Loucy (cell line): ENCODE measurements at regions not wholly inside any gene's neighbourhood (a gene's known extent, or its start where the extent isn't known, plus 50 kb on each side); places are given as distances from the start of the nearest gene placed in this dataset.

Experiments used
- H2AFZ ChIP-seq: fragments of 200-600 bp; sonication (generic); 2 replicates; pipeline ENCODE4 v1.6.0; 2016; ENCODE audit warnings: antibody characterized with exemption, mild to moderate bottlenecking, low read length, moderate library complexity
- H3F3A ChIP-seq: fragments of 200-600 bp; 2 replicates; pipeline ENCODE4 v1.6.0; 2016; ENCODE audit warnings: antibody characterized with exemption, low read depth, mild to moderate bottlenecking
- H3K27me3 ChIP-seq: fragments of 200-600 bp; sonication (generic); 2 replicates; pipeline ENCODE4 v1.6.1; 2014; ENCODE audit warnings: low read length, mild to moderate bottlenecking; ENCODE audit not compliant: insufficient read depth, poor library complexity, severe bottlenecking
- H3K36me3 ChIP-seq: fragments of 200-600 bp; sonication (generic); 2 replicates; pipeline ENCODE4 v1.6.1; 2016; ENCODE audit warnings: low read length; ENCODE audit not compliant: insufficient read depth
- H3K4me1 ChIP-seq: fragments of 200-600 bp; sonication (generic); 2 replicates; pipeline ENCODE4 v1.5.1; 2014; ENCODE audit warnings: low read length, mild to moderate bottlenecking; ENCODE audit not compliant: insufficient read depth, poor library complexity, severe bottlenecking
- H3K4me2 ChIP-seq: fragments of 200-600 bp; sonication (generic); 2 replicates; pipeline ENCODE4 v1.6.0; 2014; ENCODE audit warnings: antibody characterized with exemption, low read length, low read depth, mild to moderate bottlenecking; ENCODE audit not compliant: poor library complexity, severe bottlenecking
- H3K4me3 ChIP-seq: fragments of 200-600 bp; sonication (generic); 2 replicates; pipeline ENCODE4 v1.5.1; 2014; ENCODE audit warnings: low read length, mild to moderate bottlenecking, mixed read lengths; ENCODE audit not compliant: poor library complexity, severe bottlenecking
- H3K79me2 ChIP-seq: fragments of 200-600 bp; sonication (generic); 2 replicates; pipeline ENCODE4 v1.6.1; 2014; ENCODE audit warnings: low read length; ENCODE audit not compliant: insufficient read depth
- H3K9ac ChIP-seq: fragments of 200-600 bp; sonication (generic); 2 replicates; pipeline ENCODE4 v1.6.0; 2014; ENCODE audit warnings: mild to moderate bottlenecking, low read depth, low read length, moderate library complexity; ENCODE audit not compliant: poor library complexity, severe bottlenecking
- H3K9me2 ChIP-seq: fragments of 200-600 bp; sonication (generic); replicated peaks from 2 replicates; pipeline ENCODE4 v1.6.1; 2016; ENCODE audit warnings: low read depth, low read length, mixed read lengths
- H3K9me3 ChIP-seq: fragments of 200-600 bp; sonication (generic); 2 replicates; pipeline ENCODE4 v1.6.1; 2014; ENCODE audit warnings: mild to moderate bottlenecking, antibody characterized with exemption, low read length, low read depth; ENCODE audit not compliant: insufficient read depth
- H4K20me1 ChIP-seq: fragments of 200-600 bp; sonication (generic); 2 replicates; pipeline ENCODE4 v1.6.0; 2014; ENCODE audit warnings: antibody characterized with exemption, low read length, mild to moderate bottlenecking; ENCODE audit not compliant: insufficient read depth, poor library complexity, severe bottlenecking
- EZH2phosphoT487 ChIP-seq: fragments of 200-600 bp; IDR thresholded peaks from 2 replicates; pipeline ENCODE4 v1.6.1; 2018; ENCODE audit warnings: antibody characterized with exemption, mild to moderate bottlenecking, moderate library complexity, borderline replicate concordance
- TF ChIP-seq, protein P1 (sequence below): fragments of 200-600 bp; sonication (generic); conservative IDR thresholded peaks from 2 replicates; pipeline ENCODE4 v1.5.1; 2014; ENCODE audit warnings: mild to moderate bottlenecking, antibody characterized with exemption, low read length

DNA sequence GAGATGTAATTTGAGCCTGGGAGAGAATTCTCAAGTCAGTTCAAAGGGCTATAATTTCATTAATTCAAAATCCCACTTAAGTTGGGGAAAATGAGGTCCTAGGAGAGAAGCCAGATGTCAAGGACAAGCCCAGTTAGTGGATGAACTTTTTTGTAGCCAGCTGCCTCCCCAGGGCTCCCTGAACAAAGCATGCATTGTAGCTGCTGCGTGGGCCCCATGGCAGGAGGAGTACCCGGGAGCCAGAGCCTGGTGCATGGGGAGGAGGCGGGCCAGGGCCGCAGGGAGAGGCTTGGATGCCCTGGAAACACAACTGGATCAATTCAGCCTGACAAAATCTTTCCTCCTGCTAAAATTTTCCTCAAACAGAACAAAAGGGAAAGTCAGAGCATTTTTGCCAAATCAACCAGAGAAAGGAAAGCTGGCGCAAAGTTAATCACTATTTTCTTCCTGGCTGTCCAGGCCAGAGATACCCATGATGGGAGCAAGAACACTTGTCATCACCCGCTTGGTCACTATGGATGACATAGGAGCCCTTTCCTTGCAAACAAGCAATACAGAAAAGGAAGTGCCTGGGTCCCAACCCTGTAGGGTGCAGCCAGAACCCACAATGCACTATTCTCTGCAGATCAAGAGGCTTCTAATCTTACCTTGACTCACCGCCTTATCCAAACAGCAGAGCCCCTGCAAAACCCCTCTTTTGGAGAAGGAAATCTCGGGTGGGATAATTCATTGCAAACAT is 248.1 kb upstream of the RAB4A start:
- TF ChIP-seq EZH2phosphoT487 = no peak
- TF ChIP-seq, protein P1, sequence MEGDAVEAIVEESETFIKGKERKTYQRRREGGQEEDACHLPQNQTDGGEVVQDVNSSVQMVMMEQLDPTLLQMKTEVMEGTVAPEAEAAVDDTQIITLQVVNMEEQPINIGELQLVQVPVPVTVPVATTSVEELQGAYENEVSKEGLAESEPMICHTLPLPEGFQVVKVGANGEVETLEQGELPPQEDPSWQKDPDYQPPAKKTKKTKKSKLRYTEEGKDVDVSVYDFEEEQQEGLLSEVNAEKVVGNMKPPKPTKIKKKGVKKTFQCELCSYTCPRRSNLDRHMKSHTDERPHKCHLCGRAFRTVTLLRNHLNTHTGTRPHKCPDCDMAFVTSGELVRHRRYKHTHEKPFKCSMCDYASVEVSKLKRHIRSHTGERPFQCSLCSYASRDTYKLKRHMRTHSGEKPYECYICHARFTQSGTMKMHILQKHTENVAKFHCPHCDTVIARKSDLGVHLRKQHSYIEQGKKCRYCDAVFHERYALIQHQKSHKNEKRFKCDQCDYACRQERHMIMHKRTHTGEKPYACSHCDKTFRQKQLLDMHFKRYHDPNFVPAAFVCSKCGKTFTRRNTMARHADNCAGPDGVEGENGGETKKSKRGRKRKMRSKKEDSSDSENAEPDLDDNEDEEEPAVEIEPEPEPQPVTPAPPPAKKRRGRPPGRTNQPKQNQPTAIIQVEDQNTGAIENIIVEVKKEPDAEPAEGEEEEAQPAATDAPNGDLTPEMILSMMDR = no peak
- peaks cover 46% of the 10 kb centered on the region for H3K4me1 ChIP-seq
- H2AFZ ChIP-seq = peak overlapping the region; percentile 30; the same call in 1 of the 2 replicates
- no peak overlapping the region for H3K4me3 ChIP-seq
- no peaks in the 10 kb centered on the region for H3K9me2 ChIP-seq
- no peaks in the 10 kb centered on the region for H4K20me1 ChIP-seq
- peaks cover 6% of the 10 kb centered on the region; the same call in 1 of the 2 replicates for H3F3A ChIP-seq
- no peak overlapping the region for H3K9ac ChIP-seq
- no peaks in the 10 kb centered on the region for H3K9me3 ChIP-seq
- H3K27me3 ChIP-seq = no peaks in the 10 kb centered on the region
- no peaks in the 10 kb centered on the region for H3K79me2 ChIP-seq
- H3K4me2 ChIP-seq = peak overlapping the region; percentile 23
- H3K36me3 ChIP-seq = no peaks in the 10 kb centered on the region

DNA sequence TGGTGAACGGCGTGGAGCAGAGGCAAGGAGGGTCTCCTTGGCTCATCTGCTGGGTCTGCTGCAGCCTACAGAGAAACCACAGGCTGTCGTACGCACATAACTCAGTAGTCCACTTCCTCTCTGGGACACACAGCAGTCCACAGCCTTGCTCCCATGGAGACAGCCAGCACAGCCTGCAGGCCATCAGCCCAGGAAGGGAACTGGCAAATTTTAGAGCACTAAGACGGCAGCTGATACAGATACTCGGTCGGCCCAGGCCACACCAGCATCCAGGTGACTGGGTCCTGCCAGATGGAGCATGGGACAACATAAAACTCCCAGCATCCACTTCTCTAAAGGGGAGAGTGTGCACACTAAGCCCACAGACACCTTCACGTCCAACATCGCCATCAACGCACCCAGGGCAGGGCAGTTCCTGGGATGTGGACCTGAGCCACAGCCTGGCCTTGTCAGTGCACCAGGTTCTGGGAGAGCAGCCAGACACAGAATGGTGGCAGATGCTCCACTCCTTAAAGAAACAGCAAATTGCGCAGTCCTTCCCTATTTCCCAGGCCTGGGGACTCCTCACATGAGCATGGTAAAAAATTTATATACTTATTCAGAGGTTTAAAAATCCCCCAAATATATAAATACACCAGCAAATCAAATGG is 247.1 kb upstream of the RAB4A start:
- H3K9me3 ChIP-seq = no peaks in the 10 kb centered on the region
- H3K27me3 ChIP-seq = no peaks in the 10 kb centered on the region
- peak overlapping the region; percentile 23 for H3K4me2 ChIP-seq
- H3F3A ChIP-seq = peaks cover 6% of the 10 kb centered on the region; the same call in 1 of the 2 replicates
- H3K79me2 ChIP-seq = no peaks in the 10 kb centered on the region
- TF ChIP-seq EZH2phosphoT487 = no peak
- TF ChIP-seq, protein P1 = no peak
- H2AFZ ChIP-seq = peak overlapping the region; percentile 30; the same call in 1 of the 2 replicates
- H3K9me2 ChIP-seq = no peaks in the 10 kb centered on the region
- no peaks in the 10 kb centered on the region for H4K20me1 ChIP-seq
- H3K36me3 ChIP-seq = no peaks in the 10 kb centered on the region
- no peak overlapping the region for H3K9ac ChIP-seq
- H3K4me3 ChIP-seq = no peak overlapping the region
- H3K4me1 ChIP-seq = peaks cover 55% of the 10 kb centered on the region

DNA sequence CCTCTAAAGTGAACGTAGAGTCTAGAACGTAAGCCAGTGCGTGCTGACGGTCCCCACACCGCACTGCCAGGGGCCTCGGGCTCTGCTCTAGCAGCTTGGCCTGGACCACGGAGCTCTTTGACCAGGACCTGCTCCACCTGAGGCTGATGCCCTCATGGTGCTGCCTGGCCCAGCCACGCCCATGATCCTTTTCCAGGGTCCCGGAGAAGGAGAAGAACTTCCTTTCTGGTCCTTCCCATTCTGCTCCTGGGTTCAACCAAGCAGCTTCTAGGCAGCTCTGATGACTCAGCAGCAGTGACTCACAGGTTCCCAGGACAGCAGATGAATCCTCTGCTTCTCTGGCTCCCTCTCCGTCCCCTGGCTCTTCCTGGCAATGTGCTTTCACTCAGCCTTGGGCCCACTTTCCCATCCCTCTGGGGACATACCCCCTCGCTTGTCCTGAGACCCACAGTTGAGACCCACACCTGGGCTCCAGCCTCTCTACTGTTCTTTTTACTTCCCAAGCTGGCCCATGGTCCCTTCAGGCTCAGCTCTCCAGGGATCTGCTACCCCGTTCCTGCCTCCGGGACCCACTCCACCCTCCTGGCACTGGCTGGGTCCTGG is 246.3 kb upstream of the RAB4A start:
- Histone ChIP-seq H3K4me1 (peaks cover 63% of the 10 kb centered on the region), H3K9me3 (no peaks in the 10 kb centered on the region), H3K36me3 (no peaks in the 10 kb centered on the region), H3K79me2 (no peaks in the 10 kb centered on the region), H3K4me2 (no peak overlapping the region), H3F3A (peaks cover 6% of the 10 kb centered on the region; the same call in 1 of the 2 replicates), H3K27me3 (no peaks in the 10 kb centered on the region), H3K9me2 (no peaks in the 10 kb centered on the region), H4K20me1 (no peaks in the 10 kb centered on the region), H3K4me3 (no peak overlapping the region), H2AFZ (no peak overlapping the region), H3K9ac (no peak overlapping the region)
- no peak for TF ChIP-seq EZH2phosphoT487
- TF ChIP-seq, protein P1 = no peak
